Fibroblast of mammary gland (primary cell): ENCODE measurements at regions not wholly inside any gene's neighbourhood (a gene's known extent, or its start where the extent isn't known, plus 50 kb on each side); places are given as distances from the start of the nearest gene placed in this dataset.
A peak's percentile ranks its signal among the peaks of the same experiment; 100 is the strongest.

Experiments
- DNase-seq: peaks from one replicate; pipeline ENCODE4 v3.0.0-alpha.2; 2010; ENCODE audit warnings: low read depth
- H3K4me3 ChIP-seq: 2 replicates; pipeline ENCODE4 v1.5.1; 2011; ENCODE audit warnings: low read depth, mild to moderate bottlenecking, low read length, moderate library complexity; ENCODE audit not compliant: control insufficient read depth
- CTCF ChIP-seq: conservative IDR thresholded peaks from 2 replicates; pipeline ENCODE4 v1.5.1; 2011; ENCODE audit warnings: low read depth, low read length, inconsistent platforms; ENCODE audit not compliant: control insufficient read depth, insufficient read depth

- TF ChIP-seq CTCF, result no peak
- no peak overlapping the region for H3K4me3 ChIP-seq
- no peak for DNase-seq
These were observed 96.1 kb upstream of the CTSC start for GRCh38 chr11:88433536-88434230.

- DNase-seq, result no peak
- H3K4me3 ChIP-seq, result no peak overlapping the region
- TF ChIP-seq CTCF, result no peak
These were observed 94.3 kb upstream of the CTSC start for GRCh38 chr11:88431675-88432341.

GRCh38 chr11:88428959-88429358, 91.4 kb upstream of the CTSC start:
- H3K4me3 ChIP-seq, result no peak overlapping the region
- no peak for DNase-seq
- no peak for TF ChIP-seq CTCF

- no peak for DNase-seq
- TF ChIP-seq CTCF, result no peak
- H3K4me3 ChIP-seq, result no peak overlapping the region
These were observed 90.2 kb upstream of the CTSC start for GRCh38 chr11:88427719-88428118.

GRCh38 chr11:88424881-88425280, 87.3 kb upstream of the CTSC start:
- no peak for DNase-seq
- no peak for TF ChIP-seq CTCF
- H3K4me3 ChIP-seq, result no peak overlapping the region

GRCh38 chr11:88421530-88421929, 84.0 kb upstream of the CTSC start:
- H3K4me3 ChIP-seq, result no peak overlapping the region
- DNase-seq, result peak; percentile 68
- no peak for TF ChIP-seq CTCF

GRCh38 chr11:88420165-88420791, 82.7 kb upstream of the CTSC start:
- H3K4me3 ChIP-seq, result no peak overlapping the region
- TF ChIP-seq CTCF, result peak; percentile 5
- DNase-seq, result peak; percentile 96
